HG03342 (cell line): ENCODE measurements at regions not wholly inside any gene's neighbourhood (a gene's known extent, or its start where the extent isn't known, plus 50 kb on each side); places are given as distances from the start of the nearest gene placed in this dataset.
"Not testable (repeated sequence)": the region's sequence is repeated elsewhere in the genome, so short reads cannot be mapped to it uniquely, and the experiment has no call there.

ENCODE experiments used
- ATAC-seq: cut with Tn5 transposase; IDR thresholded peaks from one replicate; pipeline ENCODE4 v1.9.1; 2021; ENCODE audit warnings: mild to moderate bottlenecking, moderate library complexity; ENCODE audit not compliant: unreplicated experiment

DNA sequence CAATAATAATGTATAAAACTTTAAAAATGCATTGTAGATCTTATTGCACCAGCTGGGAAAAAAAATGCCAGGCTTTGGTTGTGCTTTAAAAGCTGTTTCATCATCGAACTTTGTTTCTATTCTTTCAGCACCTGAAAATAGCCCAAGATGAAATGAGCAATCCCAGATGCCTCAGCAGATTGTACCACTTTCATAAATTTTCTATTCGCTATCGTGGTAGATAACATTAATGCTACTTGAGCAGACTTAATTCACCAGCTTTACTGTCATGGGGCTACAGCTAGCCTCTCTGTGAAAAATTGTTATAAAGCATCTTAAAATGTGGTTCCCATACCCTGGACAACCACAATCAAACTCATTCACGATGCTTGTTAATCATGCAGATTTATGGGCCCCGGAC, 599.6 kb upstream of the HS3ST1 start:
- ATAC-seq: no peak

DNA sequence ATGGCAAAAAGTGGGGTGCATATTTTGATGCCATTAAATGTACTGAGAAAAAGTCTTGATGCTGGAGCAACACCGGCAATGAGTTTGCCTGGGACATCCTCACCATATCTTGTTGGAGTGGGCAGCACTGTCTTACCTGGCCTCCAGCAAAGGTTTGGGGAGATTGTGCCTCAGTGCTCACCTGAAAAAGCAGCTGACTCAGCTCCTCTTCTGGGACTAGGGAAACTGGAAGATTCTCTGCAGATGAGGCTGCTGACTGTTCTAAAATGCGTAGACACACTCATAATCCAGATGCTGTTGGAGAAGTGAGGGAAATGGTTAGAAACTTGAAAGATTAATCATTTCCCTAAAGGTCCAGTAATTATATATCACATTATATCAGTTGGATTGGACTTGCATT, 593.7 kb upstream of the HS3ST1 start:
- no peak for ATAC-seq

DNA sequence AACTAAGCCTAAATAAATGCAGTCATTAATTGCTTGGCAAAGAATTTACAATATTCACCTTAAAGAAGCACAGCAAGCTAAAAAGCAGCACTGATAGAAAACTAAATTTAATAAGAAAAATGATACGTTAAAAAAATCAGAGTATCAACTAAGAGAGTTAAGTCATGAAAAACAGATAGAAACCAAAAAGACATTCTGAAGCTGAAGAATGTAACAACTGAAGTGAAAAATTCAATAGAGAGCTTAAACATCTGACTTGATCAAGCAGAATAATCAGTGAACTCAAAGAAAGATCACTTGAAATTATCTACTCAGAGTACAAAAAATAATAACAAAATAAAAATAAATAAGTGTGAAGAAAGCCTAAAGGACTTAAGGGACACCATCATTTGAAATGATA, 588.0 kb upstream of the HS3ST1 start:
- no peak for ATAC-seq

DNA sequence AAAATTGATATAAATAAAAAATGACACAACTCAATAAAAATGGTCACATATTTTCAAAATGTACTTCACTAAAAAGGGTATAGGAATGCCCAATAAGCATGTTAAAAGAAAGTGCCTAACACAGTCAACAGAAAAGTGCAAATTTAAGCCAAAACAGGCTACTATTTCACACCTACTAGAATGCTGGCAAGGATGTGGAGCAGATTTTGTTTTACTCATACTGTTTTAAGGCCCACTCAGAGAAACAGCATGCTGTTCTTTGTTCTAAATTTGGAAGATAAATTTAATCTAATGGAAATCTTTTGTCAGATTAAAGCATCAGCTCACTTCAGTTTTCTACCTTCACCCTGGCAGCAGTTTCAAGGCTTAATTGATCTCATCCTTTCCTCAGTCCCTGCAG, 576.8 kb upstream of the HS3ST1 start:
- no peak for ATAC-seq

DNA sequence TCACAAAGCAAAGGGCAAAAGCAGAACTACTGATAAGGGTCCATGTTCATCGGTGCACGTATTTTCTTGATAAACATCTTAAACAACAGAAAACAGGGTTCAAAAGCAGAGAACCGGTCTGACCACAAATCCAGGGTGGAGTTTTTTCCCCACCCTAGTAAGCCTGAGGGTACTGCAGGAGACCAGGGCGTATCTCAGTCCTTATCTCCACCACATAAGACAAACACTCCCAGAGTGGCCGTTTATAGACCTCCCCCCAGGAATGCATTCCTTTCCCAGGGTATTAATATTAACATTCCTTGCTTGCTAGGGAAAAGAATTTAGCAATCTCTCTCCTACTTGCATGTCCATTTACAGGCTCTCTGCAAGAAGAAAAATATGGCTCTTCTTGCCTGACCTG, 567.9 kb upstream of the HS3ST1 start:
- not testable (repeated sequence) for ATAC-seq

DNA sequence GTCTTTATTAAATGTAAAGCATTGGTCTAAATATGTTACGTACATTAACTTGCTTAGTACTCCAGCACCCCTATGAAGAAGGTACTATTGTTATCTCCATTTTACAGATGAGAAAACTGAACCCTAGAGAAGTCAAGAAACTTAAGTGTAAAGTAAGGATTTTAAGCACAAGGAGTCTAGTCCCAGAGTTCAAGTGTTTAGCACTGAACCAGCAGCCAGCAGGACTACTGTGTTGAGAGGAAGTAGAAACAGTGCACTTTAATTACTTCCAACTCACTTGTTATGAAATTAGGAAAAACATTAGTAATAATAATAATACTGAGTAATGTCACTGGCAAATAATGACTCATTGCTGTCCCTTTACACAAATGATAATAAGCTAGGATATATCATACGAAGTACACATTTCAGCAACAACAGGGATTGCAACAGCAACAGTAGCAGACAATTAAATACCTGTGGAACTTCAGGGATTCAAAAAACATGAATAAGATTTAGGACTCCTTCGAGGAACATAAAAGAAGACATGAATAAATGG, 548.1 kb upstream of the HS3ST1 start:
- no peak for ATAC-seq

DNA sequence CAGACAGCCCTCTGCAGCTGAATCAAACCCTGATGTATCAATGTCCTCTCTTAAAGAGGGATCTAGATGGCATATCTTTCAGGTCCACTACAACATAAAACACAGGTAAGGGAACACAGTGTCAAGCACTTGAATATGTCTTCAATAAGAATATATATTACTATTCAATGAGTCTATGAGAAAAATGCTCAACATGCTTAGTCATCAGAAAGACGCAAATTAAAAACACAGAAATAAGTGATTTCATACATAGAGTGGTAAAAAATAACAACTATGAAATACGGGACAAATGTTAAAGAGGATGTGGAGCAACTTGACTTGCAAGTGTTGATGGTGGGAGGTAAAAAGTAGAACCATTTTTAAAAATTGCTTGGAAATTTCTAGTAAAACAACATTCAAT, 544.6 kb upstream of the HS3ST1 start:
- ATAC-seq: no peak

DNA sequence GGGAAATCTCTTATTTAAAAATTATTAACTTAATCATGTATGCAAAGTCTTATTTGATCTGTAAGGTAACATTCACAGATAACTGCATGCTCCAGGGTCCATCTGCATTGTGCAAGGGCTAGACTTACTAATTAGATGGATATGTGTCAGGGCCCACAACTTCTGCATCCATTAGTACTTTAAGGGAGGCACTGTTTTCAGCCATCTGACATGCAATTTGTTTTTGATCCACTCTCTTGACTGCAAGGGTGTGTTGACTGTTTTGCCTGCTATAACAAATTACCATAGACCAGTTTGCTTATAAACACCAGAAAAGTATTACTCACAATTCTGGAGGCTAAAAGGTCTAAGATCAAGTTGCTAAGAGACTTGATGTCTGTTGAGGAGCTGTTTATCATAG, 542.1 kb upstream of the HS3ST1 start:
- ATAC-seq: no peak

DNA sequence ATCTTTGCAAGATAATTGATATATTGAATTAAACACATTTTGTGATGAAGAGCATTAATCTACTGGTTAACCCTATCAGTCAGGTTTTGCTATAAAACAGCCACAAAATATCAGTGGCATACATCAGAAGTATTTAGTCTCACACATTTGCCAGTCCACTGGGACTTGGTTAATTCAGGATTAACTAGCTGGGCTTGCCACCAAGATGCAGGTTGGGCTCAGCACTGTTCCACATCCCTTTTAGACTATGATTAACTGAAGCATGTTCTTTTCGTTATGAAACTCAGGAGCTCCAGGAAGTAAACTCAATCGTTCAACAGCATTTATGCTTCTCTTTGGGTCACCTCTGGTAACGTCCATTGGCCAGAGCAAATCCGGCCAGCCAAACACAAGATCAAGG, 538.1 kb upstream of the HS3ST1 start:
- no peak for ATAC-seq

DNA sequence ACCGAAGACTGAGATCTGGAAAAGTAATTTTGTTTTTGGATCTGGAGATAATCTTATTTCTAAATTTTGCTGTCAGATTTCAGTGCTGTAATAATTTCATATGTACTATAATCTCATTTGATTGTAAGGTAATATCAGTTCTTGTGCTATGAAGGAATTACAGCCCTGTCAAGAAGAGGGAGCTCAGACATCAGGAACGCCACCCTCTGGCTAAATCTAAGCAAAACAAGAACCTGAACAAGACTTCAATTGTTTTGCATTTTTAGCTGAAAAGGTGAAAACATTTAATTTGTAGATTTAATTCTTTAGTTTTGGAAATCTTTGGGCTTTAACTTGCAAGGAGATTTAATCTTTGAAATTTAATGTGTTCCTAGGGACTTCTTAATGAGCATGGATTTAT, 525.4 kb upstream of the HS3ST1 start:
- ATAC-seq: no peak

DNA sequence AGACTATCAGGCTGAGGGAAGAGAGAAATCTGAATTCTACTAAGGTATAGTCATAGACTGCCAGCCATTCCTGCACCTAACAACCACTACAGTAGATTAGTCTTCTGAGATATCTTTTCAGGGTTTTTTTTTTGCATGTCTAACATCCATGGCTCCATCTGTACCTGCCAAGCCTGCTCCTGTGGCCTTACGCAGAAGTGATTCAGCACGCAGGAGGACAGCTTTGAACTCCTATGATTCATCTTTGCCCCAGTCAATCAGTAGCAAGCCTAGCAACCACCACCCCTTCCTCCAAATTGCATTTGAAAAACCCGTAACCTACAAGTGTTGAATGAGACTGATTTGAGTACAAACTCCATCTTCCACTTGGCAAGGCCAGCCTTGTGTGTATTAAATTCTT, 520.7 kb upstream of the HS3ST1 start:
- ATAC-seq: no peak

DNA sequence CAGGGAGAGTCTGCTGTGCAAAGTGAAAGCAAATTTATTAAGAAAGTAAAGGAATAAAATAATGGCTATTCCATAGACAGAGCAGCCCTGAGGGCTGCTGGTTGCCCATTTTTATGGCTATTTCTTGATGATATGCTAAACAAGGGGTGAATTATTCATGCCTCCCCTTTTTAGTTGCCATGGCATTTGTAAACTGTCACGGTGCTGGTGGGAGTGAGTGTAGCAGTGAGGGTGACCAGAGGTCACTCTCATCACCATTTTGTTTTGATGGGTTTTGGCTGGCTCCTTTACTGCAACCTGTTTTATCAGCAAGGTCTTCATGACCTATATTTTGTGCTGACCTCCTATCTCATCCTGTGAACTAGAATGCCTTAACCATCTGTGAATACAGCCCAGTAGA, 518.9 kb upstream of the HS3ST1 start:
- ATAC-seq: not testable (repeated sequence)

DNA sequence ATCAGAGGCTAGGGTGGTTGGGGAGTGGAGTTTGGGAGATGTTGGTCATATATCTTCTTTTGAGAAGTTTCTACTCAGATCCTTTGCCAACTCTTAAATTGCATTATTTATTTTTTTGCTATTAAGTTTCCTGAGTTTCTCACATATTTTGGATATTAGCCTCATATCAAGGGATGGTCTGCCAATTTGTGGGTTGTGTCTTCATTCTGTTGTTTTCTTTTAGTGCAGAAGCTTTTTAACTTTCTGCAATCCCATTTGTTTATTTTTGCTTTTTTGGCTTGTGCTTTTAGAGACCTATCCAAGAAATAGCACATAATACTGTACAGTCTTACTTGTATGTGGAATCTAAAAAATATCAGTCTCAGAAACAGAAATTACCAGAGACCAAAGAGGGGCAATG, 509.2 kb upstream of the HS3ST1 start:
- ATAC-seq: no peak

DNA sequence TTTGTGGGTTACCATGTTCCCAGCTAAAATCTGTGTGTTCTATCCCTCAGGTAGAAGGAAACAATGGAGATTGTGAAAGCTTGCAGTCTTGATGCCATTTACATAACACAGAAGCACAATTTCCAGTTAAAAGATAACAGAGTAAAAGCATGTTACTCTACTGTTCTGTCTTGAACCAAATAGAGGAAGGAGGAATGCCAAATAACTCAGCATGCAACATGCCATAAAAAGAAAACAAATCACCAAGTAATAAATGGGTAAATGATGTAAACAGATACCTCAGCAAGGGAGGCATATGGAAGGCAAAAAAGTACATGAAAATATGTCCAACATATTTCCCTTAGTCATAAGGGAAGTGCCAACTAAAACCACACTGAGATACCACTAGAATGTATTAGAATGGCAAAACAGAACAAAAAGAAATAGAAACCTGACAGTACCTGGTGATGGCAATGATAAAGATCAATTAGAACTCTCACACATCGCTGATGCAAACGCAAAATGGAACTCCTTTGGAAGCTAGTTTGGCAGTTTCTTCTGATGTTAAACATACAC, 502.6 kb upstream of the HS3ST1 start:
- ATAC-seq: no peak

DNA sequence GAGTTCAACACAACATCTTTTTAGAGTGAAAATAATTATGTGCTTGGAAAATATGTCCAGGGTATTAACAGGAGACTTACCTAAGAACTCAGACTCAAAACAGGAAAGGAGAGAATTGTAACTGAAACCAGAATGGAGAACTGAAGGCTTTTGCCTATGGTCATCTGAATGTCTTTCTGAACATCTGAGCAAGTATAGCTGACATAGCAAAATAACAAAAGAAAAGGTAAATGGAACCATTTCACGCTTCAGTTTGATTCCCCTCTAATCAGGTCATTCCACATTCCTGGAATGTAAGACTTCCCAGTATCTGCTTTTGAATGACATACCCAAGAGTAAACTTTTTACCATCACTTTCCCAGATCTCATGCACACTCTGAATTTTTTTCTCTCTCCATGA, 500.4 kb upstream of the HS3ST1 start:
- ATAC-seq: no peak

DNA sequence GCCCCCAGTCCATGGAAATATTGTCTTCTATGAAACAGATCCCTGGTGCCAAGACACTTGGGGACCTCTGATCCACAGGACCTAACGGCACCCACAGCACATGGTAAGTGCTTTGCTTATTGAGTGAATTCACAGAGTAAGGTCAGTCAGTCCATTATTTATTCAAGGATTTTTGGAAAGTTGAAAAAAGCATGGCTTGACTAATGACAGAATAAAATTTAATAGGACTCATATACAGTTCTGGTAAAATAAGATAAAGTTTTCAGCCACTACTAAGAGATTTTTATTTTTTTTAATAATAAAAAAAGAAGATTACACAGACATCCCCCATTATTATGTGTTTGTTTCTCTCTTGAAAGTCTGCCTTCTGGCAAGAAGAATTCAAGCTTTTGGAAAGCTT, 490.6 kb upstream of the HS3ST1 start:
- no peak for ATAC-seq

DNA sequence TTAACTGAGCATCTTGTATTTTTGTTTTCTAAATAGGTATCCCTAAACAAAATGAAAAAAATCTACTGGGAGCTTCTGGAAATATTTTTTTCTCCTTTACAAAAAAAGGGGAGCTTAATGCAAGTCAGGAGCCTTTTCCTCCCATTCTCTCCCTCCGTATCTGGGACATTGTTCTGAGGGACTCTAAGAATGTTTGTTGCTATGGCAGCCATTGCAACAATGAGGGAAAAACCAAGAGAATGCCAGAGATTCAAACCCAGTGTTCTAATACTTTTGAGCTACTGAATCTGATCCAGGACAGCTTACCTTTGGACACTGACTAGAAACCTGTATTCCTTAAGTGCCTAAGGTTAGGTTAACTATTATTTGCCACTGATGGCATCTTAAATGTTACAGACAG, 485.7 kb upstream of the HS3ST1 start:
- ATAC-seq: no peak

DNA sequence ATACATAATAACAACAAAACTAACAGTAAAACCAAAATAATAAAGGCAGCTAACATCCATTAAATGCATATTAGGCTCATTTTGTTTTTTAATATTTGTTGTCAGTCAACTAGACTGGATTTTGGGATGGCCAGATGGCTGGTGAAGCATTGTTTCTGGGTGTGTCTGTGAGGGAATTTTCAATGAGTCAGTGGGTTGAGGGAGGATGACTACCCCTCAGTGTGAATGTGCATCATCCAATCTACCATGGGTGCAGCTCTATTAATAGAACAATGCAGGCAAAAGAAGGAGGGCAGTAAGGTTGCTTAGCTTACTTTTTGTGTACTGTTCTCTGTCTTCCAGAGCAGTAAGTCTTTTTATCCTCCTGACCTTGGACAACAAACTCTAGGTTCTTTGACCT, 484.2 kb upstream of the HS3ST1 start:
- no peak for ATAC-seq

DNA sequence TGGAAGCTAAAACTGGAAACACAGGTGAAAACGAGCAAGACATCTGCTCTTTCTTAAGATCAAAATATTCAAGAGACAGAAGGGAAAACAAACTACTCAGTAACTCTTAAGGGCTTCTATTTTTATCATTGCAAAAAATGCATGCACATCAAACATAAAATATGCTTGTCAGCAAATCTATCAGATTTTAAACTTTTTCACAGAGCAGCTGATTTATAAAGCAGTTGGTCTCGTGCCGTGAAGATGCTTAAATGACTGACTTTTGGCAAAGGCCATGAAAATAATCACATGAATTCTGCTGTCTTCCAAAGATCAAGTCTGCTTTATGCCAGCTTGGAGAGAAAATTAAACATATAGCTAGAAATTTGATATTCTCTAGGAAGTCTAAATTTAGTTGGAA, 482.1 kb upstream of the HS3ST1 start:
- no peak for ATAC-seq

DNA sequence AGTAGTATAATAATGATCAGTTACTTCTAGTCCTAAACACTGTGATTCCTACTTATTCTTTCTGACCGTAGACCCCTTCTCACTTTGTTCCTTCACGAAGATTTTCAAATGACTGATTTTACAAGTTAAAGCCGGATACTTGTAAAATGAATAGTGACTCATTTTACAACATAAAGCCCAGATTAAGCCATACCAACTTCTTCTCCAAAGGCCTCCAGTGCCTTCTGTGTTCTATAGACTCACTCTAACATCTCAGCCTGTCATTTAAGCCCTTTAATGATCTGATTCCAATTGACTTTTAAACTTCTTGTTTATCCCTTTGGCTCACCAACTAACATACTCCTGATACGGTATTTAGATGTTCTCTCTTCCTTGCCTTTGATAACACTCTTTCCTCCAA, 480.0 kb upstream of the HS3ST1 start:
- ATAC-seq: no peak

DNA sequence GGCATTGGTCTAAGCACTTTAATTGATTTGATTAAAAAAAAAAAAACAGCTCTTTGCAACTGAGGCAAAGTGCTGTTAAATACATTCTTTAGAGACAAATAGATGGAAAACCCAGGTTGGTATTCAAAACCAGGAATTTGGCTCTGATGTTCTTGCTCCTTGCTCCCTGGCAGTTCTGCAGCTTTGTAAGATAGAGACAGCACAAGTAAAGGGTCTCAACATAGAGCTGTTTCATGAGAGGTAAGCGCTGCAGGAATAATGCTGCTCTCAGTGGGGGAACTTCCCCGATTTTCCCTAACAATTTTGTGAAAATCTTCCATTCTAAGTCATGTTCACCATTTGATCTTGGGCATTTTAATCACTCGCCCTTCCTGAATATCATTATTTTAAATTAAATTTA, 479.5 kb upstream of the HS3ST1 start:
- no peak for ATAC-seq

DNA sequence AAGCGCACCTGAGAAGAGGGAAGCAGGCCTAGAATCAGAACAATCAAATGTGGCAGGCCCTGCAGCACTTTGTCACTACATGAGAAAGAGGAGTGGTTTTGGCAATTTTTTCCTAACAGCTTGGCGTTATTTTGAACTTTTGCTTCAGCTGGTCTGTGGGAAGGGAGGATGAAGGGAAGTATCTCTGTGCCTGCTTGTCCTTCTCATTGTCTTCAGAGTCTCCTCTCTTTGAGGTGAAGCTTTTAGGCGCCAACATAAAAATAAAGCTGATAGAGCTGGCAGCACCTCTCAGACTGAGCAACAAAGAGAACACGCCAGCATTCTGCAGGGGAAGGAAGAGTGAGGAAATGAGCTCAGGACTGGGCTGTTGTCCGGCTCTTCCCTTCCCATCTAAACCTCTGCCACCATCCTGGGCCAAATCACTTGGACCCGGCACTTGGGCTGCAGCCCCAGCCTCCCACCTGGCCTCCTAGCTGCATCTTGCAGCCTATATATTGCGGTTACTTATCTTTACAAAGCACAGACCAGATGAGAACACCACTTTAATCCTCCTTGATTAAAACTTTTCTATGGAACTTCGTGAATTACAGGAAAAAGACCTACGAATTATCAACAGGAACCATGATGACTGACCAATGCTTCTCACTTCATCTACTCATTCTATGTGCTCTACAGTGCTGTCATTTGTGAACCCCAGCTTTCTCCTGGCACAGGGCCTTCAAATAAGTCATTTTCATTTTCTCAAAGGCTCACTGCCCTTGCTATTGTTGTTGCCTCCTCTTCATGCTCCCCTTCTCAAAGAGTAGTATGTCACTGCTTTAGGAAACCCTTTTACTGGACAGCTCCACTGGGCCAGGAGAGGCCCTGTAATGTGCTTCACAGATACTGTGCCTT, 476.4 kb upstream of the HS3ST1 start:
- no peak for ATAC-seq

DNA sequence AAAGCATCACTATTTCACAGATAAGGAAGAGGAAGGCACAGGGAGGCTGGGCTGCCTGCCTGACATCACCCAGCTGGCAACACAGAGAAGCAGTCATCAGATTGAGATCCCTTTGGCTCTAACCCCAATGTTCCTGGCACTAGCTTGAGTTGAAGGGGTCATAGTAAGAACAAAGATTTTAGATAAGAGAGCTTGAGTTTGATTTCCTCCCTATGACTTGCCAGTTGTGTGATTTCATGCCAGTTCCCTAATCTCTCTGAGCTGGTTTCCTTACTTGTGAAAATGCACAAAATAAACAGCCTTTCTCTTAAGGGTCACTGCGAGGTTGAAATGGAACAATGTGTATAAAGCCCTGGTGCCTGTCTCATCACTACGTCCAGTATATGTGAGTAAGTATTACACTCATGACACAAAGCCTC, 475.4 kb upstream of the HS3ST1 start:
- no peak for ATAC-seq
